ENCODE measurements at regions not wholly inside any gene's neighbourhood (a gene's known extent, or its start where the extent isn't known, plus 50 kb on each side); places are given as distances from the start of the nearest gene placed in this dataset.

DNA sequence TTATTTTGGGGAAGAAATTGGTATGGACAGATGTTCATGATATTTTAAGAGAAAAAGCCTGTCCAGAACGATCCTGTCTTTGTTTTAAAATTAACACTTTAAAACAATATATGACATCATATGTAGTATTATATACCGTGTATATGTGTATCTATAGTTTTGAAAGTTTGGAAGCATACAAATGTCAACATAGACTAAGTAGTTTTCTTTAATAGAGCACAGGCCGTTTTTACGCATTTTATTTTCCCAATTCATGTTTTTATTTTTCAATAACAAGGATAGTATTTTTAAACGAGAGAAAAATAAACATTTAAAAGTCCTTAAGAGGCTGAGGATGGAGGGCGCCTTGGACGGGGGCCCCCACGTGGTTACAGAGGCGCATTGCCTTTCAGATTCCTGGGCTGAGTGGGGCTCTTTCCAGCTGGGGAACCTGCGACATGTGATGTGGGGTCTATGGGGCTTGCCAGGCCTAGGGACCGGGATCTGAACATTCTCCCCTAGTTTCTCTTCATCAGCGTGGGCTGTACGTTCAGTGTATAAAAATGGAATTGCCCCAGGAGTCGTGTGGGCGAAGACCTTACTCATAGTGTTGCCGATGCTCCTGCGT, 127.8 kb upstream of the ZNF746 start:
- TF ChIP-seq CTCF (IDR thresholded peaks at IDR 0.05; ENCODE audit: low read length, missing control alignments), result peak; percentile 65
- H3K4me3 ChIP-seq (replicated peaks; ENCODE audit: low read depth, low read length), result peak overlapping the region; percentile 72
- DNase-seq (ENCODE audit: low read depth), result peak; percentile 64

DNA sequence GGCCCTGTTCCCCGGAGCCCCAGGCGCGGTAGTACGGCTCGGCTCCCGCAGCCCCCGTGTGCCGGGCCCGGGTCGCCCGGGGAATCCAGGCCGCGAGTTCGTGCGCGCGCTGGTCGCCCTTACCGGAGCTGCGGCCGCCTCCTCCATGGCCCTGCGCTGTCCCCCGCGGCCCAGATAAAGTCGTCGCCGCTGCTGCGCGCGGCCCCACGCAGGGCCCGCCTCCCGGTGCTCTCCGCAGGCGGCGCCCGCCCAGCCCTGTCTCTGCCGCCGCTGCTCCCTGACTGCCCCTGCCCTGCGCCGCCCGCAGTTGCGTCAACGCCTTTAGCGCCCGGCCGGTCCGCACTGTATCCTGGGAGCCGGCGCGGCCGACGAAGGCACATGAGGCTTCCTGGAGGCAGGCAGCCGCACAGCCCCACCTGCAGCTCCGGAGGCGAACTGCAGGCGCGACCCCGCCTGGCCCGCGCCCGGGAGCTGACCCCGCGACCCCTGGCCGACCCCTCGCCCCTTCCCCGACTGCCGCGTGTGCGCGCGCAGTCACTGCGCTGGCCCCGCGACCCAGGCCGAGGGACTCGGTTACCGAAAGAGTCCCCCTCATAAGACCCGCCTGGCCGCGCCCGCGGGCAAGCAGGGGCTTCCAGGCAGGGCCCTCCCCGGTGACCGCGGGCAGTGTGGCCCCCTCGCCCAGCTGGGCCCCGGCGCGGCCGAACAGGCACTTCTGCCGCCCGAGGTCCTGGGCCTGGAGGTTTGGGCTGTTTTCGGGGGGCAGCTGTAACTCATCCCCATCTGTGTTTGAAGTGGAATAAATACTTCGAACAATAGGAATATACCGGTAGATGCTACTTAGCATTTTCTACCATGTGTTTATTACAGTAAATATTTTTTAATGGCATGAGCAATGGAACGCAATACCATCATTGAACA, 127.1 kb upstream of the ZNF746 start:
- peak; percentile 53 for TF ChIP-seq CTCF (IDR thresholded peaks at IDR 0.05; ENCODE audit: low read length, missing control alignments)
- H3K4me3 ChIP-seq (replicated peaks; ENCODE audit: low read depth, low read length), result peak overlapping the region; percentile 72
- DNase-seq (ENCODE audit: low read depth), result peak; percentile 94

DNA sequence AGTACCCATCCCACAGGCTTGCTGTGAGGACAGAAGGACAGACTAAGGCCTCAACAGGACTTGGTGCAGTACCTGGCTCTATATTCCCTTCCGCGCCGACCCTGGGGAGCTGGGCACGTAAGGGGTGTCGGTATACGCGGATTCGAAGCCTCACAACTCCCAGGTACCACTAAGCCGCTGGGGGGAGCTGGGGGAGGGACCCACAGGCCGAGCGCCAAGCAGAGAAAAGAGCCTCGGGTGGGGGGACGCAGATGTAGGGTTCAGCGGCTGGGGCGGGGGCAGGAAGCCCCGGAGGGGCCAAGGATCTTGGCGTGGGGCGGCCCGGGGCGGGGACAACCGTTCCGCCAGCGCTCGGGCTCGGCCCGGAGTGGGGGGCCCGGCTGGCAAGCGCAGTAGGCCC, 126.4 kb upstream of the ZNF746 start:
- TF ChIP-seq CTCF (IDR thresholded peaks at IDR 0.05; ENCODE audit: low read length, missing control alignments), result no peak
- DNase-seq (ENCODE audit: low read depth), result peak; percentile 7
- peak overlapping the region; percentile 72 for H3K4me3 ChIP-seq (replicated peaks; ENCODE audit: low read depth, low read length)

DNA sequence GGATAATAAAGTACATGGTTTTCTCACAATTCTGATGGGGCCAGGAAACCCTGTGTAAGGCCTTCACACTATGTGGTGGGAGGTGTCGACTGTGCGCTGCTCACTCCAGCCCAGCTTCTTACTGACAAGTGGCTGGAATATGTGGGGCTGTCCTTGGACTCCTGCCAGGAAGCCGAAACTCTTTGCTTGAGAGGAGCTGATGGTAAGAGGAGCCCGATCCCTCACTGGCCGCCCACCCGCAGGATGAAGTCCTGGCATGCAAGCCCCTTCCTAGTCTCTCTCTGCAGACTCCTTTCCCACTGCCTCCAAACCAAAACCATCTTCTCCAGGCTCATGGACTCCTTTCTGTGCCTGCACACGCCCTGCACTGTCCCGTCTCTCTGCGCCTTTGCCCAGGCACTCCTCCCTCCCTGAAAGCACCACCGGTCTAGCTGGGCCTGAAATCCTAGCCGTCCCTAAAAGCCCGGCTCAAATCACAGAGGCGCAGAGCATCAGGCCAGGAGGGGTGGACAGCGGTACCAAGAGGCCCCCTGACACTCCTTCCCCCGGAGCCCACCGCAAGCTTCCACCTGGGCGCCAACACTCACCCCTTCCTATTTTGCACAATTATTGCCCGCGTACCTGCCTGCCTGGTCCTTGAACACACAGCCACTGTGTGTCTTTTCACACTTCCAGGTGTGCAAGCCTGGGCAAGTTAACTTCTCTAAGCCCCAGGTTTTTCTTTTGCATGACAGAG, 125.8 kb upstream of the ZNF746 start:
- peak; percentile 78 for DNase-seq (ENCODE audit: low read depth)
- peak overlapping the region; percentile 72 for H3K4me3 ChIP-seq (replicated peaks; ENCODE audit: low read depth, low read length)

DNA sequence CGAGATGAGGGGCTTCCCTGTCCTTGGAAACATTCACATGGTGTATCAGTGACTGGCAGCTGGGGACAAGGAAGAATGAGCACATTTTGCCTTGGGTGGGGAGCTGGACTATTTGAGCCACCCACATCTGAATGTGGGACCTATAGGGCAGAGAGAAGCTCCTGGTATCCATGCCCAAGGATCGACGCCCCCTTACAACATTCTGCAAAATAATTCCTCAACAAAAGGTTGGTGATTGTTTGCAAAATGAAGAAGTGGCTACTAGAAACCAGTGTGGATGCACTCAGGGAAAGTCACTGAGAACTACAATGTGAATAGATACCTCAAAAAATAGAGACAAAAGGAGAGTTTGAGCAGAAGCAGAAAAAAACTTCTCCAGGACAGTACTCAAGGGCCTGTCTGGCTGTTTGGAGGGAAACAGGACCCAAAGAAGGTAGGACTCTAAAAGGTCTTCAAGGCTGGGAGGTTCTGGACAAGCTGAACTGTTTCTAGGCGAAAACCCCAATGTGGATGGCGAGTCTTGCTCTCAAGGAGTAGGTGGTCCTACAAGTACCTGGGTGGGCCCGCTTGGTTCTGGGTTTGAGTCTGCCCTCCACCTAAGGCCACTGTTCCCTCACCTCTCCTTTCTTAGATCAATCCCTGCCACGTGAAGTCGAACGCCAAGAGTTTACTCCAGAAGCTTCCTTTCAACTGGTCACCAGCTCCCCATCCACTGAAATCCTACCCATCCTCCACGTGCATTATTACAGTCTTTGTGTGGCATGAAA, 125.0 kb upstream of the ZNF746 start:
- peak overlapping the region; percentile 72 for H3K4me3 ChIP-seq (replicated peaks; ENCODE audit: low read depth, low read length)
- no peak for TF ChIP-seq CTCF (IDR thresholded peaks at IDR 0.05; ENCODE audit: low read length, missing control alignments)

DNA sequence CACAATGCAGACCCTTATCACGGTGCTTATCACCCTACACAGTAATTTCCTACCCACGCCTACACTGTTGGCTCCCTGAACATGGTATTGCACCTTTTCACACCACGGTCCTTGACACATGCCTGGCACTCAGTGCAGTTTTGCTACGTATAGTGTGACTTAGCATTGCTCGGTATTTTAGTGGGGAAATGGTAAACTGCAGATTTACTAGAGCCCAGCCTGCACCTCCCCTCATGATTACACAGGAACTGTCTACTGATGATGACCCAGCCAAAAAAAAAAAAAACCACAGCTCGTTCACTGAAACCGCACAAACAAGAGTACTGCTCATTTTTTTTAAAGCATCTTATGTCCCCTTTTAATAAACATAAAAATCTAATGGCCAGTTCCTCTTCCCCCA, 124.2 kb upstream of the ZNF746 start:
- TF ChIP-seq CTCF (IDR thresholded peaks at IDR 0.05; ENCODE audit: low read length, missing control alignments), result no peak
- H3K4me3 ChIP-seq (replicated peaks; ENCODE audit: low read depth, low read length), result no peak overlapping the region
- DNase-seq (ENCODE audit: low read depth), result no peak

More for the DNA sequence above, 125.0 kb upstream of the ZNF746 start:
- DNase-seq (ENCODE audit: low read depth), result no peak

Data from fibroblast of pulmonary artery (primary cell).